ENCODE measurements at regions not wholly inside any gene's neighbourhood (a gene's known extent, or its start where the extent isn't known, plus 50 kb on each side); places are given as distances from the start of the nearest gene placed in this dataset.

GRCh38 chr15:70170096-70170699 lies 72.5 kb upstream of the TLE3 start:
- FAIRE-seq = no peak

GRCh38 chr15:70169147-70169546 lies 71.4 kb upstream of the TLE3 start:
- FAIRE-seq = no peak

- FAIRE-seq = no peak
Measured at GRCh38 chr15:70167155-70167554, 69.4 kb upstream of the TLE3 start.

- no peak for FAIRE-seq
Measured at GRCh38 chr15:70166506-70167087, 68.9 kb upstream of the TLE3 start.

- no peak for FAIRE-seq
Measured at GRCh38 chr15:70165716-70166284, 68.1 kb upstream of the TLE3 start.

- no peak for FAIRE-seq
Measured at GRCh38 chr15:70164910-70165715, 67.4 kb upstream of the TLE3 start.

GRCh38 chr15:70164156-70164900 lies 66.6 kb upstream of the TLE3 start:
- no peak for FAIRE-seq

GRCh38 chr15:70160803-70161565 lies 63.3 kb upstream of the TLE3 start:
- no peak for FAIRE-seq

GRCh38 chr15:70160267-70160666 lies 62.5 kb upstream of the TLE3 start:
- no peak for FAIRE-seq

- FAIRE-seq = no peak
Measured at GRCh38 chr15:70159713-70160009, 61.9 kb upstream of the TLE3 start.

GRCh38 chr15:70159001-70159712 lies 61.4 kb upstream of the TLE3 start:
- FAIRE-seq = no peak

- FAIRE-seq = no peak
Measured at GRCh38 chr15:70158309-70159000, 60.7 kb upstream of the TLE3 start.

- no peak for FAIRE-seq
Measured at GRCh38 chr15:70156671-70157271, 59.1 kb upstream of the TLE3 start.

- FAIRE-seq = no peak
Measured at GRCh38 chr15:70154718-70155347, 57.1 kb upstream of the TLE3 start.

GRCh38 chr15:70153921-70154717 lies 56.4 kb upstream of the TLE3 start:
- FAIRE-seq = no peak

GRCh38 chr15:70152070-70152480 lies 54.4 kb upstream of the TLE3 start:
- FAIRE-seq = no peak

GRCh38 chr15:70151462-70151861 lies 53.7 kb upstream of the TLE3 start:
- no peak for FAIRE-seq

GRCh38 chr15:70151003-70151402 lies 53.3 kb upstream of the TLE3 start:
- FAIRE-seq = no peak

- FAIRE-seq = peak; percentile 76
Measured at GRCh38 chr15:70150405-70150747, 52.7 kb upstream of the TLE3 start.
